HL-60 (cell line): ENCODE measurements at regions not wholly inside any gene's neighbourhood (a gene's known extent, or its start where the extent isn't known, plus 50 kb on each side); places are given as distances from the start of the nearest gene placed in this dataset.
"Not testable (repeated sequence)": the region's sequence is repeated elsewhere in the genome, so short reads cannot be mapped to it uniquely, and the experiment has no call there.

Experiments used
- DNase-seq, 2 experiments: peaks; one replicate each; pipeline ENCODE4 v3.0.0-alpha.2; 2010 to 2020; ENCODE audit warnings: low read depth in 1 of 2, low spot score in 1 of 2
- H3K27ac ChIP-seq: fragments of 250-450 bp; sonication (Bioruptor Pico); replicated peaks from 2 replicates; pipeline ENCODE4 v1.5.1; 2020; ENCODE audit warnings: mild to moderate bottlenecking, moderate library complexity
- H3K27me3 ChIP-seq: fragments of 250-450 bp; sonication (Bioruptor Pico); 2 replicates; pipeline ENCODE4 v1.5.1; 2021; ENCODE audit warnings: mild to moderate bottlenecking, moderate library complexity; ENCODE audit not compliant: insufficient read depth, poor library complexity, severe bottlenecking
- H3K4me3 ChIP-seq: replicated peaks from 2 replicates; pipeline ENCODE4 v1.5.1; 2011; ENCODE audit warnings: mild to moderate bottlenecking, control low read depth, low read length; ENCODE audit not compliant: insufficient read depth
- GABPA ChIP-seq: IDR thresholded peaks from 2 replicates; pipeline ENCODE4 v1.6.1; 2012; ENCODE audit warnings: low read depth
- POLR2AphosphoS5 ChIP-seq: IDR thresholded peaks from 2 replicates; pipeline ENCODE4 v1.6.1; 2012; ENCODE audit warnings: low read depth
- REST ChIP-seq: IDR thresholded peaks from 2 replicates; pipeline ENCODE4 v1.6.1; 2012; ENCODE audit warnings: low read depth; ENCODE audit not compliant: insufficient replicate concordance
- SPI1 ChIP-seq: IDR thresholded peaks from 2 replicates; pipeline ENCODE4 v1.6.1; 2012; ENCODE audit warnings: low read depth, mild to moderate bottlenecking, borderline replicate concordance
- TF ChIP-seq, protein P1 (sequence below): IDR thresholded peaks from one replicate; pipeline ENCODE4 v1.5.1; 2011; ENCODE audit warnings: low read length, control low read depth, inconsistent platforms; ENCODE audit not compliant: insufficient read depth

DNA sequence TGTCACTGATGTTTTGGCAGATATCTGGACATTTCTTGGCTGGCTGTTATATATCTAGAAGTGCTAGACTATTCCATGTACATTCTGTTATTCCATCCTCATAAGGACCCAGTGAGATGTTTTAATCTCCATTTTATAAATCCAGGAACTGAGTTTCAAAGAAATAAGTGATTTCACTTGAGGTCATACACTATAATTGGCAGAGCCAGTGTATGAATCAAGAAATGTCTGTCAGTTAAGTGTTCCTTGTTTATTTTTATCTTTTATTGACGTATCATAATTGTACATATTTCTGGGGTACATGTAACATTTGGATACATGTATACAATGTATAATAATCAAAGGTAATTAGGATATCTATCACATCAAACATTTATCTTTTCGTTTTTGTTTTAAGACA is 338.3 kb upstream of the KLF4 start:
- Histone ChIP-seq H3K4me3 (no peak overlapping the region), H3K27me3 (no peaks in the 10 kb centered on the region), H3K27ac (no peak overlapping the region)
- DNase-seq = no peak
- TF ChIP-seq, protein P1, sequence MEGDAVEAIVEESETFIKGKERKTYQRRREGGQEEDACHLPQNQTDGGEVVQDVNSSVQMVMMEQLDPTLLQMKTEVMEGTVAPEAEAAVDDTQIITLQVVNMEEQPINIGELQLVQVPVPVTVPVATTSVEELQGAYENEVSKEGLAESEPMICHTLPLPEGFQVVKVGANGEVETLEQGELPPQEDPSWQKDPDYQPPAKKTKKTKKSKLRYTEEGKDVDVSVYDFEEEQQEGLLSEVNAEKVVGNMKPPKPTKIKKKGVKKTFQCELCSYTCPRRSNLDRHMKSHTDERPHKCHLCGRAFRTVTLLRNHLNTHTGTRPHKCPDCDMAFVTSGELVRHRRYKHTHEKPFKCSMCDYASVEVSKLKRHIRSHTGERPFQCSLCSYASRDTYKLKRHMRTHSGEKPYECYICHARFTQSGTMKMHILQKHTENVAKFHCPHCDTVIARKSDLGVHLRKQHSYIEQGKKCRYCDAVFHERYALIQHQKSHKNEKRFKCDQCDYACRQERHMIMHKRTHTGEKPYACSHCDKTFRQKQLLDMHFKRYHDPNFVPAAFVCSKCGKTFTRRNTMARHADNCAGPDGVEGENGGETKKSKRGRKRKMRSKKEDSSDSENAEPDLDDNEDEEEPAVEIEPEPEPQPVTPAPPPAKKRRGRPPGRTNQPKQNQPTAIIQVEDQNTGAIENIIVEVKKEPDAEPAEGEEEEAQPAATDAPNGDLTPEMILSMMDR = no peak
- TF ChIP-seq GABPA (no peak), SPI1 (no peak), POLR2AphosphoS5 (no peak)

DNA sequence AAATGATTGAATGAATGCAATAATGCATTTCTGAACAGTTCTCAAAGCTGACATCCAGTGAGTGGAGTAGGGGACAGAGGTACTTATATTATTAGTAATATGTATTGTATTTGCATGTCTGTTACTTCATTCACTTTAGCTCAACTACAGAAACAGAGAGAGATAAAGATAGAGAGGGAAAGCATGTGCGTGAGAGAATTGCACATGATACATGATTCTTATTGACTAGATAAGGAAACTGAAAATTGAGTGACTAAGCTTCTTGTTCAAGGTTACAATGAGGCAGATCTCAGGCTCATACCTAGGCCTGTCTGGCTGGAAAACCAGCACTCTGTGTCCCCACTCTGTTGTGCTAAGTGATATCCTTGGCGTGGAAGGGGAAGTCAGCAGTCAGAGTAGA is 337.7 kb upstream of the KLF4 start:
- no peak for DNase-seq
- H3K27ac ChIP-seq = no peak overlapping the region
- H3K4me3 ChIP-seq = no peak overlapping the region
- TF ChIP-seq REST (no peak), GABPA (no peak), POLR2AphosphoS5 (no peak), SPI1 (no peak)
- TF ChIP-seq, protein P1 = no peak
- no peaks in the 10 kb centered on the region for H3K27me3 ChIP-seq

- not testable (repeated sequence) for H3K27me3 ChIP-seq, DNase-seq, H3K27ac ChIP-seq, H3K4me3 ChIP-seq
Observed at GRCh38 chr9:107826688-107826983, 337.1 kb upstream of the KLF4 start.

GRCh38 chr9:107824556-107824955 is 335.0 kb upstream of the KLF4 start:
- Histone ChIP-seq H3K4me3 (no peak overlapping the region), H3K27ac (no peak overlapping the region), H3K27me3 (peaks cover 2% of the 10 kb centered on the region)
- DNase-seq = no peak
- no peak for TF ChIP-seq GABPA
- TF ChIP-seq SPI1 = no peak
- TF ChIP-seq POLR2AphosphoS5 = no peak

DNA sequence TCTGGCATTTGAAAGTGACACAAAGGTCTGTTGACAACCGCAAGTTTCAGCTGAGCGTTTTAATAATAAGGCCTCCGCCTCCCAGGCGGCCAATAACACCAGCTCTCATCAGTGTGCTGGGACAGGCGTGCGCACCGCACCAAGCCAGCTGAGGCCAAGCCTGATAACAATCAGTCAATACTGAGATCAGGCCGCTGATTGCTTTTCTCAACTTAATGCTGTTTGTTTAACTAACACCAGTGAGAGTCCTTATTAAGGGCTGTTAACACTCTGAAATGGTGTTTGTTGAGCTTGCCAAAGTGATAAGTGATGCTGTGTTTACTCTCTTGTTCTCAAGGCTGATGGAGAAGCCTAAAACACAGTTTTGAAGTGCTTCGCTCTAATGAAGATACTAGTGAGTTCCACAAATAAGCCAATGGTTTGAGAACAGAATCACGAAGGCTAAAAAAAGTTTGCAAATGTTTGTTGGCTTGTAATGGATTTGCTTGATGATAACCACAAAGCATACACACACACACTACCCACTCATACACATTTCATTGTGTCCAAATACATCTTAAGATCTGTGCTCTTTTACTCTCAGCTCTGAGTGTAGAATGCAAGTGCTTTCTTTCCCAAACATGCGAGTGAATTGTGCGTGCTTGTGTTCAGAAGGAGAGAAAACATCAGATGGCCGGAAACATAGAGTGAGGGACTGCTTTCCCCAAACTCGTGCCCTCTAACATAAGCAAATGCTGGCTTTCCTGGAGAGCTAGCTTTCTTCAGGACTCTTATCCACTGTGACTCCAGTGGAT is 330.4 kb upstream of the KLF4 start:
- TF ChIP-seq POLR2AphosphoS5 (no peak), REST (no peak), GABPA (no peak)
- TF ChIP-seq, protein P1 = no peak
- H3K4me3 ChIP-seq = no peak overlapping the region
- DNase-seq = no peak
- H3K27me3 ChIP-seq = peaks cover 2% of the 10 kb centered on the region
- no peak overlapping the region for H3K27ac ChIP-seq

GRCh38 chr9:107818503-107818829 is 328.9 kb upstream of the KLF4 start:
- not testable (repeated sequence) for H3K27ac ChIP-seq, H3K27me3 ChIP-seq, H3K4me3 ChIP-seq, DNase-seq

- not testable (repeated sequence) for H3K27ac ChIP-seq, DNase-seq, H3K27me3 ChIP-seq, H3K4me3 ChIP-seq
Observed at GRCh38 chr9:107817595-107818502, 328.3 kb upstream of the KLF4 start.
